LHCN-M2 (cell line): ENCODE measurements at regions not wholly inside any gene's neighbourhood (a gene's known extent, or its start where the extent isn't known, plus 50 kb on each side); places are given as distances from the start of the nearest gene placed in this dataset.

Experiments used
- DNase-seq: peaks from one replicate; pipeline ENCODE4 v3.0.0-alpha.2; 2012; ENCODE audit warnings: low read depth

DNA sequence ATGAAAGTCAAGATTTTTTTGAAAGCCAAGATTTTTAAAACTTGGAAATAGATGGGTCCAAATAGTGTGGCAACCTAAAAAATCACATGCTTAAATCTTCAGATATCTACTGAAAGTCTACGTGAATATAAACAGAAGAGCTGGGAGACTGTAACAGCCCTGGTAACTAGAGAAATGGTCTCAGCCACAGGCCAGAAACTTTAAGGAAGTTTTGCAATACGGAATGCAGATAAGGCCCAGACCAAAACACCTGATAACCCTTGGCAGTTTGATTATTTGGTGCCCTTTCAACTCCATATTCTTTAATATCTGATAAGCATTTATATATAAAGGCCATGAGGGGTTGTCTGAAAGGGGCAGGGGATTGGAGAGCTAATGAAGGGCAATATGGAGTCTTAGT is 537.3 kb upstream of the TGFBR2 start:
- DNase-seq = no peak

DNA sequence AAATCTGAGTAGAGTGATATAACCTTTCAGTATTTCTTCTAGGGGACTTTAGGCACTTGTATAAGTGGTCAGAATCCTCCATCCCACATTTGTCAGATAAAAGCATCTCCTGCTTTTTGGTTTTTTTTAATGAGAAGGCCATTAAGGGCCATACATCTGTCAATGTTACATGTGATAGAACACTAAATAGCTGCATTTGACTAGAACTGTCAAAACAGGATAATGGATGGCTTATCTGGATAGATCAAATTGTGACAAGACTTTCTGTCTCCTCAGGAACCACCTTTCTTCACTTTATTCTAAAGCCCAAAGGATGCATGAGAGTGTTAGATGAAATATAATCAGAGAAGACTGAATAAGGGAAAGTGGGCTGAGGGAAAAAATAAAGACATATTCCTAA is 533.4 kb upstream of the TGFBR2 start:
- DNase-seq = no peak

DNA sequence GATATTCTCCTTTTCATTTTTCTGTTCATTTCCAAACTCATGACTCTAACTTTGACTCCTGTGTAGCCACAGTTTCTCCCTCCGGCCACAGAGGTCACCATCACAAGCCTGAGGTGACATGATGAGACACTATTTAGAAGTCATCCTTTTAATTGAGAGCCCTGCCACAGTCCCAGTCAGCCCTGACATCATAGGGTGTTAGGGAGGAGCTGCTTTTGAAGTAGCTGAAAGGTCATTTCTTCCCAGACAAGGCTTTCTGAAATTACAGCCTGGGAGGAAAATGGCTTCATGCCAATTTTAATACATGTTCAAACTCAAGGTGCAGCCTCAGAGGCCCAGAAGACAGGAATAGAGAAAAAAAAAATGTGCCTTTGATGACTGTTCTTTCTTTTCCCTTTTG is 532.8 kb upstream of the TGFBR2 start:
- DNase-seq = peak; percentile 36

DNA sequence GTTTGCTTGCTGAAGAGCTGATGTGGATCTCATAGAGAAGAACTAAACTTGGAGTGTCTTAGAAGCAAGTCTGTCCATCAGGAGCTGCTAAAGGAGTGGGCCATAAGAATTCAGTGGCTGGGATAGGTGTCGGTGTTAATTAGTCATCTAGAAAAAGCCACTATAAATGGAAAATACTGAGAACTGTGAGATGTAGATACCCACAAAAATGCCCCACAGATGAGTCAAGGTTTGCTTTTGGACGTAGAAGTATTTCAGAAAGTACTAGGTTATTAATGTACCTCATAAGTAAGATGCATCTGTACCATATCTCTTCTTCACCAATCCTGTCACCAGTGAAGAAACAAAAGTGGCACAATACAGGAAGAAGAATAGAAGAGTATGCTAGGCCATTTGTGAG is 530.9 kb upstream of the TGFBR2 start:
- peak; percentile 36 for DNase-seq

DNA sequence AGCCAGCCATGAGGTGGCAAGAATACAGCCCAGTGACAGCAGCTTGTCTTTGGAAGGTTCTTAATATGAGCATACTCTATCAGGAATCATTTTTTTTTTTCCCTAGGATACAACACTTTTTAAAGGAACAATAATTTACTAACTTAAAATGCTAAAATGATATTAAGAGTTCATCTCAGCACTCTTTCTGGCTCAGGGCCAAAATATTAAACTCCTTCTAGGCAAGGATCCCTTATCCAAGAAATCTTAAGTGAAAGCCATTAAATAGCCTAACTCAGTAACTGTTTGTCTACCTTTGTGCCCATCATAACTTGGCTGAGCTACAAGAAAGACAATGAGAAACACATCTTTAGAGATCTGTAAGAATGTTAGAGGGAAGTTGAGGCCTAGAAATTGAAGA is 529.5 kb upstream of the TGFBR2 start:
- no peak for DNase-seq

DNA sequence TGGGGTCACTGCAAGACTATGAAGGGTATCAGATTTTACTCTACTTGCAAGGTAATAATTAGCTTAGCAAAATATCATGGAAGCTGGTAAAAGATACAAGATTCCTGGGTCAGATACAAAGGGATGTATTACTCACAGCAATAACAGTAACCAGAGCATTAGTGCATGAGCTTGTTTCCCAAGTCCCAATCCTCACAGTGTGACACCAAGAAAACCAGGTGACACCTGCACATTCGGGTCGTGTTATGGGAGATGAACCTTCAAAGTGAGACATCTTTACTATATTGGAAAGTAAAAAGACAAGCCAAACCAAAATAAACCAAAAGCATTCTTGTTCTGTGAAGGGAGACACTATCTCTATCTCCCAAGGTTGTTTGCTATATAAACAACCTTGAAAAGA is 528.7 kb upstream of the TGFBR2 start:
- DNase-seq = no peak

DNA sequence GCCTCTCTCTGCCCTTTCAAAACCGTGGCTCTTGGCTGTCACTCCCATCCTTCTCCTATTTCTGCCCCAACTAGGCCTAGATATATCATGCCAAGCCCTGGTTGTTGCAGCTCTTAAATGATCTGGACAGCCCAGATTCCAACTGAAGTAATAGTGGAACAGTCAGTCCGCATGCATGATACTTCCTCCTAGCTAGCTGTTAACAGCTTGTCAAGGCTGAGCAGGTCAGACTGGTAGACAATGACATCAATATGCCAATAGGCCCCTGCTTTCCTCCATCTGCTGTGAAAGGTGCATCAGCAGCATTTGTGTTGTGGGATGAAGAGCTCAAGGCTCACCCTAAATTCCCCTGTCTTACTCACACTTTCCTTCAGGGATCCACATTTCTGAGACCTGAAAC is 527.7 kb upstream of the TGFBR2 start:
- no peak for DNase-seq

DNA sequence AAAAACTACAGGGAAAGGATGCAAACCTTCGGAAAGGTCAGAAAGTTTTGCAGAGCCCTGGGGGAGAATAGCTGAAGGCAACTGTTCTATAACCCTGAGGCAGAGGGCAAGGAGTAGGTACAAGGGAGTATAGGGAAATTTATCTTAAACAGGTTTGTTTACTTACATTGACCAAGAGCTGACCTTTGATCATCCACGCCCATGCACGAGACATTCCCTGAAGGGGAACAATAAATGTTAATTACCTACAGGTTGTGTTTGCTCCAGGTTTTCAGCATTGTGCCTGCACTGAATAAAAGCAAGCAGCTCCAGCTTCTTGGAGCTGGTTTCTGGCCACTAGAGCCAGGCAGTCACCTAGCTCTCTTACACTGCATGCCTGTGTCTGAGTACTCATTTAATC is 524.5 kb upstream of the TGFBR2 start:
- no peak for DNase-seq

DNA sequence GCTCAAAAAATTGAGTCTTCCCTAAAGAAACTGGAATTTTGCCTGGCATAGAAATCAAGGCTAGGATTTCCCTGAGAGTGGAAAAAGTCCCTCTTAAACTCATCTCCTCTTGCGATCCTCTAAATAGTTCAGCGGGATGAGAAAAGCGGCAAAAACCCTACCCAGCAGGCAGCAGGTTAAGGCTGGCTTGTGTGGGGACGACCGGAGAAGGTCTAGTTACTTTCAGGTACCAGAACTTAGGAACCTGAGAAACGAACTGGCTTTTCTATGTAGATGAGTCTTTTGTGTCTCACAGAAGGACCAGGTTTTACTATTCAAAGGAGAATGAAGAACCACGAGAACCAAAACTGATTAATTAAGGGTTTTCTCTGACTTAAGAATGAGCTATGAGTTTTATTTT is 523.7 kb upstream of the TGFBR2 start:
- no peak for DNase-seq

DNA sequence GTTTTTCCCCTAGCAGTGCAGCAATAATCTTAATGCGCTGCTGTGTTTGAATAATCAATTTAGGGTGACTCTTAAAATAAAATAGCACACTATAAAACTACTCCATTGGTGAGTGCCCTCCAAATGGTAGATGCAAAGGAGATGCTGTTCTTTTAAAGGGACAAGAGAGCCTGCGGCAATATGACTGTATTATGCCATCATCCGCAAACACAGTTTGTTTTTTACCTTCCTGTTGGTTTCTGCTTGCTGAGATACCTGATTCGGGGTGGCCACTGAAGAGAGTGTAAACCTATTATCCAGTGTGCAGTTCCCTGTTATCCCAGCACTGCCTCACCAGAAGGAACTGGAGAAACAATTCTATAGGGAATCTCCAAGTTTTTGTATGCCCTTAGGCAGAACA is 523.1 kb upstream of the TGFBR2 start:
- no peak for DNase-seq

DNA sequence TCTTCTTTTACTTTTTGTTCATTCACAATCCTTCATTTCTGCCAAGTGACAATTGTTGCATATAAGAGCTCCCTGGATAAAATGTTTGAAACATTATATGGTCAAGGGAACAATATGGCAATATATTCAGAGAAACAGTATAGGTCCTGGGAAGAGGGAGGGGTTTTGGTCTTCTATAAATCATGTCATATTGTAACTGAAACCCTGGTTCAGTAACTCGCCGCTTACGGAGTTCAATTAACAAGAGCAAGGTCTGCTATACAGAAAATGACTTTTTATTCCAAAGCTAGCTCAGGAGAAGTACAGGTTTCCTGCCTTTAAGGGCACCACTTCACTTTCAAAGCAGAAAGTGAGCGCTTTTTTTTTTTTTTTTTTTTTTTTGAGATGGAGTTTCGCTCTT is 522.1 kb upstream of the TGFBR2 start:
- no peak for DNase-seq

DNA sequence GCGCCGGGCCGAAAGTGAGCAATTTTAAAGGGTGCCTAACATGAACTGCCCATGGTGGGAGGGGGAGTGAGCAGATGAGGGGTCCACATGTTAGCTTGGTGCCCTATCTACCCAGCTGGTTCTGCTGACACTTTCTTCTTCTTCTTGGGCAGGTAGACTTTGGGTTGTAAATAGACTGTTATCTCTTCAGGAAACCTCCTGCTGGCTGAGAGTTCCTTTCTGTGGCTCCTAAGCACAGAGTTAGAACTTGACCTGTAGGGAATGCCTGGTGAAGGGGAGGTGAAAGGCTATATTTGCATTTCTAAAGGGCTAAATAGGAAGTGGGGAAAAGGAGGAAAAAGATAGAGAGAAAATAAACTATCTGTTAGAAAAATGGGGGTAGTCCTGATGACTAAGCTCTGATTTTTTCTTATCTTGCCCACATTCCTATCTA is 521.4 kb upstream of the TGFBR2 start:
- DNase-seq = no peak

DNA sequence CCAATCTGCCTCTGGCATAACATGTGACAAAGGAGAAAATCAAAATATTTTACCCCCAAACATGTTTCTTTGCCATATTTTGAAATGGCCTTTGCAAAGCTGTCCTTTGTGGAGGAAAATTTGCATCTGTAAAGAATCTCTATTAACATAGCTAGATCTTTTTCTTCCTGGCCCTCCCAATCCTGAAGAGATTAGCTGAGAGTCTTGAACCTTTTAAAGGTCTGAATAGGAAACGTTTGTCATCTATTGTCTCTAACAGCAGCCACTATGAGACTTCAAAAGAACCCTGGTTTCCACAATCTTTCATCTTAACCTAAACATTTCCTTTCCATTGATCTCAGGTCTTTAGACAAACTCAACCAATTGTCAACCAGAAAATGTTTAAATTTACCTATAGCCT is 520.9 kb upstream of the TGFBR2 start:
- no peak for DNase-seq

DNA sequence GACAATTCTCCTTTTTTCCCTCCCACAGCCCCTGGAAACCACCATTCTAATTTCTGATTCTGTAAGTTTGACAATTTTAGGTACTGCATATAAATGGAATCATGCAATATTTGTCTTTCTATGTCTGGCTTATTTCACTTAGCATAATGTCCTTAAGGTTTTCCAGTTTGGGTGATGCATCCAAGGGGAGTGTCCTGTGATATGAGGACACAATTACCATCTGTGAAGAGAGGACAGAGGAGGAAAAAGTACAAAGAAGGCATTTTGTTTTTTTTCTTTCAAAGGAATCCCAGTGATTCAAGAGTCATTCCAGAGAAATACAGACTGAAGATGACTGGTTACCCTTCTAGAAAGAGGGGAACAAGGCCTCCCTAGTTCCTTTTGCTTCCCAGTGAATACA is 514.7 kb upstream of the TGFBR2 start:
- no peak for DNase-seq

DNA sequence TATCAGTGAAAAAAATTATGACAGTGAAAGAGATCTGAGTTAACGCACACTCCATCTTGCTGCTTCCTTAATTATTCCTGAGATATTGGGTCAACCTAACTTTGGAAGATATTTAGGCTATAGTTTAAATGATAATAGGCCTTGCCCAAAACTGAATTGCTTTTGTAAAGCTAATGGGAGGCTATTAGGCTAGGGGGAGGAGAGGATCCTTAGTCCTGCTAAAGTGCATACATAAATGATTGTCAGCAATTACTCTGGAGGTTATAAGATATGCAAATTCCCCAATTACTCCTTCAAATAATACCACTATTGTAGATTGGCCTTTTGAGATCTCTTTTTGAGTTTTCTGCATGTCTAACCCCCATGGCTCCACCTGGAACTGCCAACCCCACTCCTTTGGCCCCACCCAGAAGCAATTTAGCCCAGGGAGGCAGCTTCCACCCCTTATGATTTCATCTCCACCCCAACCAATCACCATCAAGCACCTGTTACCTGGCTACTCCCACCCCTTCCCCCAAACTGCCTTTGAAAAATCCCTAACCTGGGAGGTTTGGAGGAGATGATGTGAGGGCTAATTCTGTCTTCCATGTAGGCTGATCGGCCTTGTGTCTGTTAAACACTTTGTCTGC is 509.3 kb upstream of the TGFBR2 start:
- no peak for DNase-seq

DNA sequence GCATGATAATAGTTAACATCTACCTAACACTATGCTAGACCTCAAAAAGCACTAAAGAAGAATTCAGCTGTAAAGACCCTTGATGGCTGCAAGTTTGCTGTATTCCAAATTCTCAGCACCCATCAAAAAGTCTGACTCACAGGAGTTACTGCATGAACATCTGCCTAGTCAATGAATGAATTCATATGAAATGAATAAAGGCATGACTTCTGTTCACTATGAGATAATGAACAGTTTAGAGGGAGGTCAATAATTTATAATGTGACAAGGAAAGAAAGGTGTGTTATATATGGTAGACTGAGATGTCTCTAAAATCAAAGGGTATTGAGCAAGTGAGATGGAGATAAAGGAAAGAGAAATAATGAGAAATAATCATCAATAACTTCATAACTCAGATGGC is 508.2 kb upstream of the TGFBR2 start:
- DNase-seq = peak; percentile 46

DNA sequence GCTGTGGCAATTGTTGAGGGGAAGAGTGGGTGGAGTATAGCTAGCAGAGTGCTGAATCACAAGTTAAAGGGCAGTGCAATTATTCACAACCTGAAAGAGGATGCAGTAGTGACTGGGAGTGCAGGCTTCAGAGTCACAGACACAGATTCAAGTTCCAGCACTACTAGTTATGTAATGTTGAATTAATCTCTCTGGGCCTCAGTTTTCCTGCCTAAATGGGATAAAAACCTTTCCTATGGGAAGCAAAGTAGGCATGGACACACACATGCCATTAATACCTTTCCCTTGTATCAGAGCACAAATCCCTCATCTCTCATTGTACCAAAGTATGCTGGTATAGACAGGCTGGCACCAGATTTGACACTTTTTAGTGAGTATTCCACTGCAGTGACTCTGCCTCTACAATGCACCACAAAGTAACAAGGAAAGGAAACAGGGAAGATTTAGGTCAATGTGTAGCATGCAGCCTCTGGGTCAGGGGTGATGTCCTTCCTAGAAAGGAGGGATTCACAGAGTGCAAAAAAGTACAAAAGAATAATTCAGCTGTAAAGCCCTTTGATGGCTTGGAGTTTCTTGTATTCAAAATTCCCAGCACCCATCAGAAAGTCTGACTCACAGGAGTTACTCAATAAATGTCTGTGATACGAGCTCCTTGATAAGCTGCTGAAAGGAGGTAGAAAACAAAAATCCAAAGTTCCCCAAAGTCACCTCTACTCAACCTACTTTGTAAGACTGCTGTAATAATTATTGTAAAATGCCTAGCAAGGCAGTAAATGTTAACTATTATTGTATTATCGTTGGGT is 507.5 kb upstream of the TGFBR2 start:
- peak; percentile 61 for DNase-seq

DNA sequence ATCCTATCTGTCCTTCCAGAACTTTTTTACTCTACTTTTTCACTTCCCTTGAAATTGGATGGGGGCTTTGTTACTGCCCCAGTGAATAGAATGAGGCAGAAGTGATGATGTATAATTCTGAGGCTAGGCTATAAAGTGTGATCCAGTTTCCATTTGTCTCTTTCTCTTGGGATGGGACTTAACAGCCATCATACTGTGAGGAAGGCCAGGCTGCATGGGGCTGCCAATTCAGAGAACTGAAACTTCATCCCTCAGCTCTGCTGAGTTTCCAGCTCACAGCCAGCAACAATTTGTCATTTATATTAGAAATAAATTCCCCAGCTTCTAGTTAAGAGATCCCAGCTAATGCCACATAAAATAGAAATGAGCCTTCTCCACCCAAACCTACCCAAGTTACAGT is 504.0 kb upstream of the TGFBR2 start:
- DNase-seq = no peak

DNA sequence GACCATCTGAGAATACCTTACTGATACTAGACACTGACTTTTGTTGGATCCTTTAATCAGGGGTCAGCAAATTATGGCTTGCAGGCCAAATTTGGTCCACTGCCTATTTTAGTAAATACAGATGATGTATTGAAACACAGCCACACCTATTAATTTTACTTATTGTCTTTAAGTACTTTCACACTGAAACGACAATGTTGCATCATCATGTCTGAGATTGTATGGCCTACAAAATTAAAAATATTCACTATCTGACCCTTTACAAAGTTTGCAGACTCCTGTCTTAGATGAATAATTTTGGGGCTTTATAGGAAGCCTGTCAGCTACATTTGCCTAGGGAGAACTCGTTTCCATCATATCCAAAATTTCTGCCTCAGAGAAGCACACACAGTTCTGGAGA is 503.2 kb upstream of the TGFBR2 start:
- no peak for DNase-seq

DNA sequence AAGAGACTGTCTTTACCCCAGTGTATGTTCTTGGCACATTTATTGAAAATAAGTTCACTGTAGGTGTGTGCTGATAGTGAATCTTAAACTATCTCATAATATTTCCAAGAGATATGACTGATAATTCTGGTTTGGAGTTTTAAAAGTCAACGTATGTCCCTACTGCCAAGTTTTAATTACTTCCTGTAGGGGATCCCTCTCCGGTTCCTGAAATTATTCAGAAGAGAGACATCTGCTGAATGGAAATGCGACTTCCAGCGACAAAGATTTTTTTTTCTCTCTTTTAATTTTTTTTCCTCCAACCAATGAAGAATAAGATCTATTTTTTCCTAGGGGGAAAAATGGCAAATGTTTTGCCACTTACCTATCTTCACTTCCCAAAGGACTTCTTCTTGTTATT is 498.9 kb upstream of the TGFBR2 start:
- DNase-seq = no peak

DNA sequence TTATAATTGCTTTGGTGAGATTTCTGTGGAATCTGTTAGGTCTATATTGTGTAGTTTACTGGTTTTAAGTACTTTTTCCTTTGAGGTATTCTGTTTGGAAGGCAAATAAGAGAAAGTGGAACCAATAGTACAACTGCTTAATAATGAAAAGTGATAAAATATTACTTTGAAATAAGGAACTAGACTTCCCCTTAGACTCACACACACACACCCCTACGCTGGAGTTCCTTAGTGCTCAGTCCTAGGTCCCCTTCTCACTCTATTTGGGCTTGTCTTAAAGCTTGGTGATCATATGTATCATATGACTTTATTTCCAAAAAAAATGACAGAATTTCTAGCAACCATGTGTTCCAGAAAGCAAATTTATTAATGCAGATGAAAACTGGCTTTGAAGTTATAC is 494.0 kb upstream of the TGFBR2 start:
- no peak for DNase-seq

DNA sequence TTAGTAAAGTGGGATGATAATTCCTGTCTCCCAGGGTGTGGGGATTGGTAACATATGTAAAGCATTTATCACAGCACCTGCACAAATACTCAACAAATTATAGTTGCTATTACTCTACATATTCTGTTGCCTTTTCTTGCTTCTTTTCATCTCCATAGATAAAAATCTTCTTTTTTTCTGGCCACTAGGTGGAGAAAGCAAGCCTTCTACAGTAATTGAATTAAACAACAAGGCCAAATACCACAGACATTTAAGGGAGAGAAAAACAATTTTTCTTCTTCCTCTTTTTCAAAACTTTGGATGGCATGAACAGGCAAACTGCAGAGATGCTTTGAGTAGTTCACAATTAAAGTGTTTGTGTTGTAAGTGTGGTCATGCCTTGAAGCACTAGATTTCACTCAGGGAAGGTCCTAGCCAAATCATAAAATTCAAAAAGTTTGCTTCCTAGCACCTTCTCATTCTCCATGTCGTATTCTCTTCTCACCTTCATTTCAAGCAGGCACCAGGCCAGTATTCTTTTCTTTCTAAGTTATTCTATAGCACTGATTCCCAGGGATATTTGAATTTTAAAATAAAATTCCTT is 493.4 kb upstream of the TGFBR2 start:
- peak; percentile 69 for DNase-seq

DNA sequence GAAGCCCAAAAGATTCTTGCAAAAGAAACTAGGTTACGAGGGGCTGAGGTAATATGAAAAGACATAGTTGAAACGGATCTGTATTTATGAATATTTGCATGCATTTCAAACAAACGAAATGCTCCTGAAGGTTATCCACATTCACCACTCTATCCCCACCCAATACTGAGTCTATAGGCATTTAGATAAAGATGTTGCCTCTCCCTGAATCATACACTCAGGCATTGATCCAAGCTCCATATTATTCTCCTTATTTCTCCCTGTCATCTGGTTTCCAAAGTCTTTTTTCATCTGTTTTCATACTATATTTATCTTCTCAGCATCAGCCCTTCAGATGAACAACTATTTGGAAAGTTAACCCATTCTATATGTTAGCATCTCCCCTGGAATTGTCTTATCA is 492.5 kb upstream of the TGFBR2 start:
- no peak for DNase-seq
